Stimulated activated naive CD4-positive, alpha-beta T cell (primary cell): ENCODE measurements at regions not wholly inside any gene's neighbourhood (a gene's known extent, or its start where the extent isn't known, plus 50 kb on each side); places are given as distances from the start of the nearest gene placed in this dataset.

ENCODE experiments used
- DNase-seq, 6 experiments: peaks; one replicate each; lab custom pipeline; 2025; lab: John Stamatoyannopoulos, UW

GRCh38 chr10:131635564-131636015, 265.2 kb upstream of the PPP2R2D start:
- DNase-seq: no peak

GRCh38 chr10:131636116-131636515, 264.7 kb upstream of the PPP2R2D start:
- no peak for DNase-seq

- no peak for DNase-seq
Measured at GRCh38 chr10:131636841-131637724, 263.7 kb upstream of the PPP2R2D start.

GRCh38 chr10:131638049-131638879, 262.5 kb upstream of the PPP2R2D start:
- no peak for DNase-seq

- DNase-seq: no peak
Measured at GRCh38 chr10:131638880-131639278, 261.9 kb upstream of the PPP2R2D start.

GRCh38 chr10:131640045-131640644, 260.7 kb upstream of the PPP2R2D start:
- no peak for DNase-seq

GRCh38 chr10:131641231-131641630, 259.6 kb upstream of the PPP2R2D start:
- DNase-seq: no peak

- no peak for DNase-seq
Measured at GRCh38 chr10:131641898-131642297, 258.9 kb upstream of the PPP2R2D start.

GRCh38 chr10:131642966-131643365, 257.8 kb upstream of the PPP2R2D start:
- no peak for DNase-seq

GRCh38 chr10:131644289-131644688, 256.5 kb upstream of the PPP2R2D start:
- no peak for DNase-seq

GRCh38 chr10:131644864-131645658, 255.7 kb upstream of the PPP2R2D start:
- no peak for DNase-seq

GRCh38 chr10:131645756-131646155, 255.1 kb upstream of the PPP2R2D start:
- DNase-seq: no peak

- DNase-seq: no peak
Measured at GRCh38 chr10:131646551-131647525, 254.0 kb upstream of the PPP2R2D start.

- no peak for DNase-seq
Measured at GRCh38 chr10:131647789-131648188, 253.0 kb upstream of the PPP2R2D start.

GRCh38 chr10:131648386-131649020, 252.3 kb upstream of the PPP2R2D start:
- DNase-seq: no peak

GRCh38 chr10:131649617-131650016, 251.2 kb upstream of the PPP2R2D start:
- no peak for DNase-seq

- no peak for DNase-seq
Measured at GRCh38 chr10:131650169-131650705, 250.6 kb upstream of the PPP2R2D start.

- DNase-seq: no peak
Measured at GRCh38 chr10:131650771-131651673, 249.8 kb upstream of the PPP2R2D start.
